ENCODE measurements at regions not wholly inside any gene's neighbourhood (a gene's known extent, or its start where the extent isn't known, plus 50 kb on each side); places are given as distances from the start of the nearest gene placed in this dataset.
"Not testable (repeated sequence)": the region's sequence is repeated elsewhere in the genome, so short reads cannot be mapped to it uniquely, and the experiment has no call there.

GRCh38 chr17:51423421-51424160 is 163.2 kb downstream of the UTP18 start:
- FAIRE-seq = no peak

GRCh38 chr17:51425773-51426172 is 165.4 kb downstream of the UTP18 start:
- DNase-seq (ENCODE audit: insufficient read length, low spot score) (no peak), FAIRE-seq (no peak)
- TF ChIP-seq CTCF (IDR thresholded peaks at IDR 0.05; ENCODE audit: insufficient read depth, missing control alignments) = no peak

More at GRCh38 chr17:51423421-51424160, 163.2 kb downstream of the UTP18 start:
- DNase-seq (ENCODE audit: insufficient read length, low spot score) = no peak
- TF ChIP-seq CTCF (IDR thresholded peaks at IDR 0.05; ENCODE audit: insufficient read depth, missing control alignments) = no peak

- no peak for TF ChIP-seq CTCF (IDR thresholded peaks at IDR 0.05; ENCODE audit: insufficient read depth, missing control alignments)
- FAIRE-seq (no peak), DNase-seq (ENCODE audit: insufficient read length, low spot score) (no peak)
These were observed 167.0 kb downstream of the UTP18 start for GRCh38 chr17:51427323-51427811.

GRCh38 chr17:51427856-51428255 is 167.5 kb downstream of the UTP18 start:
- FAIRE-seq = no peak
- TF ChIP-seq CTCF (IDR thresholded peaks at IDR 0.05; ENCODE audit: insufficient read depth, missing control alignments) = no peak
- no peak for DNase-seq (ENCODE audit: insufficient read length, low spot score)

GRCh38 chr17:51428668-51429495 is 168.5 kb downstream of the UTP18 start:
- no peak for FAIRE-seq
- TF ChIP-seq CTCF (IDR thresholded peaks at IDR 0.05; ENCODE audit: insufficient read depth, missing control alignments) = no peak
- DNase-seq (ENCODE audit: insufficient read length, low spot score) = no peak

- not testable (repeated sequence) for DNase-seq (ENCODE audit: insufficient read length, low spot score); FAIRE-seq
These were observed 169.6 kb downstream of the UTP18 start for GRCh38 chr17:51429938-51430337.

GRCh38 chr17:51430591-51430990 is 170.2 kb downstream of the UTP18 start:
- FAIRE-seq (no peak), DNase-seq (ENCODE audit: insufficient read length, low spot score) (no peak)
- TF ChIP-seq CTCF (IDR thresholded peaks at IDR 0.05; ENCODE audit: insufficient read depth, missing control alignments) = no peak
